GM23248 (cell line): ENCODE measurements at regions not wholly inside any gene's neighbourhood (a gene's known extent, or its start where the extent isn't known, plus 50 kb on each side); places are given as distances from the start of the nearest gene placed in this dataset.

Experiments used
- DNase-seq: peaks from one replicate; pipeline ENCODE4 v3.0.0-alpha.2; 2015
- H2AFZ ChIP-seq: fragments of 200-600 bp; sonication (generic); 2 replicates; pipeline ENCODE4 v1.6.1; 2016; ENCODE audit warnings: antibody characterized with exemption
- H3F3A ChIP-seq: fragments of 200-600 bp; sonication (generic); 2 replicates; pipeline ENCODE4 v1.6.1; 2016; ENCODE audit warnings: mild to moderate bottlenecking, antibody characterized with exemption, mixed run types; ENCODE audit not compliant: insufficient read depth
- H3K27ac ChIP-seq: fragments of 200-600 bp; sonication (generic); 2 replicates; pipeline ENCODE4 v1.5.1; 2016; ENCODE audit warnings: mild to moderate bottlenecking
- H3K27me3 ChIP-seq: fragments of 200-600 bp; sonication (generic); replicated peaks from 2 replicates; pipeline ENCODE4 v1.6.1; 2016; ENCODE audit warnings: mild to moderate bottlenecking; ENCODE audit not compliant: insufficient read depth
- H3K36me3 ChIP-seq: fragments of 200-600 bp; sonication (generic); 2 replicates; pipeline ENCODE4 v1.6.1; 2016; ENCODE audit warnings: low read depth, mild to moderate bottlenecking
- H3K4me1 ChIP-seq: fragments of 200-600 bp; sonication (generic); 2 replicates; pipeline ENCODE4 v1.6.1; 2016; ENCODE audit warnings: mild to moderate bottlenecking; ENCODE audit not compliant: insufficient read depth
- H3K4me2 ChIP-seq: fragments of 200-600 bp; sonication (generic); one replicate; pipeline ENCODE4 v1.6.1; 2016; ENCODE audit warnings: mild to moderate bottlenecking; ENCODE audit not compliant: unreplicated experiment
- H3K4me3 ChIP-seq: fragments of 200-600 bp; sonication (generic); 2 replicates; pipeline ENCODE4 v1.5.1; 2016; ENCODE audit warnings: mild to moderate bottlenecking
- H3K79me2 ChIP-seq: fragments of 200-600 bp; sonication (generic); 2 replicates; pipeline ENCODE4 v1.6.1; 2016; ENCODE audit warnings: mild to moderate bottlenecking; ENCODE audit not compliant: insufficient read depth
- H3K9ac ChIP-seq: fragments of 200-600 bp; sonication (generic); 2 replicates; pipeline ENCODE4 v1.6.1; 2016; ENCODE audit warnings: mild to moderate bottlenecking
- H3K9me2 ChIP-seq: fragments of 200-600 bp; sonication (generic); 2 replicates; pipeline ENCODE4 v1.6.1; 2016; ENCODE audit warnings: mixed run types, mild to moderate bottlenecking, moderate library complexity; ENCODE audit not compliant: insufficient read depth
- H3K9me3 ChIP-seq: fragments of 200-600 bp; sonication (generic); one replicate; pipeline ENCODE4 v1.6.1; 2017; ENCODE audit warnings: low read depth
- H4K20me1 ChIP-seq: fragments of 200-600 bp; sonication (generic); 2 replicates; pipeline ENCODE4 v1.6.0; 2016; ENCODE audit not compliant: insufficient read depth
- EZH2 ChIP-seq: fragments of 200-600 bp; sonication (generic); IDR thresholded peaks from 2 replicates; pipeline ENCODE4 v1.6.1; 2018; ENCODE audit warnings: antibody characterized with exemption, mild to moderate bottlenecking; ENCODE audit not compliant: insufficient read depth, poor library complexity, severe bottlenecking
- EZH2phosphoT487 ChIP-seq: fragments of 200-600 bp; sonication (generic); IDR thresholded peaks from 2 replicates; pipeline ENCODE4 v1.6.1; 2018; ENCODE audit warnings: antibody characterized with exemption, moderate library complexity, mild to moderate bottlenecking, low read depth; ENCODE audit not compliant: insufficient read depth
- WGBS, 2 experiments: methylation state at CpG; one replicate each; pipeline ENCODE4 v1.1.6; 2015 to 2017; ENCODE audit warnings: low lambda C conversion rate in 2 of 2, low coverage in 1 of 2; ENCODE audit errors: missing lambda C conversion rate in 2 of 2; 5-methylcytosine and 5-hydroxymethylcytosine counted together
- in situ Hi-C: fragments of 300-500 bp; cut with MboI; formaldehyde crosslinking; loops from 2 replicates; pipeline ENCODE4 v1.15.0; 2020

DNA sequence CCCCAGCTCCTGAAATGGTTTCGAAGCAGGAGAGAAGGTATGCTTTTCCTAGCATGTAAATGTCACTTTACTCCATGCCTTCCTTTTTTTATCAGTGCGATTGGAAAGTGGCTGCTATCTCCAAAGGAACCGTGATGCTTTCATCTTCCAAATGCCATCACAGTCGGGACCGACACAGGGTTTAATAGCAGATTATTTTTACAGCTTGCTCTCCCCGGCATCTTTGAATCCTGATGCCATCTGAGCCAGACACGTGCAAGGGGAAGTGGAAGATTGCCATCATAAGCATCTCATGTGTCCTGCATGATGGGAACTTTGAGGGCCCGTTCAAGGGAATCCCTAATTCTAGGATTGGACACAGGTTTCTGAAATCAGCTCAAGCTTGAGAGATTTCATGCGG lies 253.4 kb upstream of the KCNG1 start:
- no peak for DNase-seq
- Histone ChIP-seq H4K20me1 (no peaks in the 10 kb centered on the region), H3K79me2 (no peaks in the 10 kb centered on the region), H2AFZ (no peak overlapping the region), H3K9ac (no peak overlapping the region), H3K9me2 (no peaks in the 10 kb centered on the region), H3K9me3 (no peaks in the 10 kb centered on the region), H3K4me2 (no peak overlapping the region), H3F3A (0 out of 2 replicates have a peak, but pooled peaks cover 9% of the 10 kb centered on the region), H3K36me3 (no peaks in the 10 kb centered on the region), H3K4me3 (no peak overlapping the region), H3K27me3 (peaks cover 17% of the 10 kb centered on the region), H3K27ac (no peak overlapping the region), H3K4me1 (peaks cover 4% of the 10 kb centered on the region; the same call in 1 of the 2 replicates)
- WGBS, 2 experiments, result 48 to 54% methylated on average over 9 of the region's 9 CpGs
- in situ Hi-C loops, result no loop called here
- no peak for TF ChIP-seq EZH2phosphoT487
- TF ChIP-seq EZH2, result no peak

- Histone ChIP-seq H3F3A (0 out of 2 replicates have a peak, but pooled peaks cover 9% of the 10 kb centered on the region), H4K20me1 (no peaks in the 10 kb centered on the region), H3K4me1 (peaks cover 4% of the 10 kb centered on the region; the same call in 1 of the 2 replicates), H3K79me2 (no peaks in the 10 kb centered on the region), H3K9ac (no peak overlapping the region), H3K27ac (no peak overlapping the region), H3K9me2 (no peaks in the 10 kb centered on the region), H3K36me3 (no peaks in the 10 kb centered on the region), H3K27me3 (peaks cover 17% of the 10 kb centered on the region), H3K4me2 (no peak overlapping the region), H3K9me3 (no peaks in the 10 kb centered on the region), H3K4me3 (no peak overlapping the region), H2AFZ (no peak overlapping the region)
- TF ChIP-seq EZH2phosphoT487 (no peak), EZH2 (no peak)
- 11 to 14% methylated on average over 14 of the region's 14 CpGs for WGBS, 2 experiments
- in situ Hi-C loops, result no loop called here
- peak; percentile 78 for DNase-seq
These were observed 252.9 kb upstream of the KCNG1 start for GRCh38 chr20:51275826-51276225.

- 28 to 31% methylated on average over 5 of the region's 5 CpGs for WGBS, 2 experiments
These were observed 252.3 kb upstream of the KCNG1 start for GRCh38 chr20:51275181-51275580.

GRCh38 chr20:51272401-51272800 lies 249.5 kb upstream of the KCNG1 start:
- Histone ChIP-seq H3K27ac (no peak overlapping the region), H3K36me3 (no peaks in the 10 kb centered on the region), H3F3A (0 out of 2 replicates have a peak, but pooled peaks cover 9% of the 10 kb centered on the region), H3K4me2 (no peak overlapping the region), H3K27me3 (0 out of 2 replicates have a peak, but pooled peaks cover 3% of the 10 kb centered on the region), H4K20me1 (no peaks in the 10 kb centered on the region), H3K9ac (no peak overlapping the region), H3K4me3 (no peak overlapping the region), H3K9me3 (no peaks in the 10 kb centered on the region), H2AFZ (no peak overlapping the region), H3K4me1 (peaks cover 4% of the 10 kb centered on the region; the same call in 1 of the 2 replicates), H3K9me2 (no peaks in the 10 kb centered on the region), H3K79me2 (no peaks in the 10 kb centered on the region)
- no peak for TF ChIP-seq EZH2
- no peak for TF ChIP-seq EZH2phosphoT487
- WGBS, 2 experiments, result 32 to 33% methylated on average over 5 of the region's 5 CpGs
- in situ Hi-C loops, result no loop called here
- DNase-seq, result peak; percentile 53

More at GRCh38 chr20:51275181-51275580, 252.3 kb upstream of the KCNG1 start:
- Histone ChIP-seq H3K9me2 (no peaks in the 10 kb centered on the region), H3K4me3 (no peak overlapping the region), H3K4me1 (peaks cover 4% of the 10 kb centered on the region; the same call in 1 of the 2 replicates), H2AFZ (no peak overlapping the region), H3K27me3 (peaks cover 12% of the 10 kb centered on the region), H3K9me3 (no peaks in the 10 kb centered on the region), H3K36me3 (no peaks in the 10 kb centered on the region), H3K79me2 (no peaks in the 10 kb centered on the region), H3K27ac (no peak overlapping the region), H3K4me2 (no peak overlapping the region), H4K20me1 (no peaks in the 10 kb centered on the region), H3K9ac (no peak overlapping the region), H3F3A (0 out of 2 replicates have a peak, but pooled peaks cover 9% of the 10 kb centered on the region)
- DNase-seq, result peak; percentile 36
- in situ Hi-C loops, result no loop called here
- TF ChIP-seq EZH2 (no peak), EZH2phosphoT487 (no peak)
